ENCODE measurements at regions not wholly inside any gene's neighbourhood (a gene's known extent, or its start where the extent isn't known, plus 50 kb on each side); places are given as distances from the start of the nearest gene placed in this dataset.

DNA sequence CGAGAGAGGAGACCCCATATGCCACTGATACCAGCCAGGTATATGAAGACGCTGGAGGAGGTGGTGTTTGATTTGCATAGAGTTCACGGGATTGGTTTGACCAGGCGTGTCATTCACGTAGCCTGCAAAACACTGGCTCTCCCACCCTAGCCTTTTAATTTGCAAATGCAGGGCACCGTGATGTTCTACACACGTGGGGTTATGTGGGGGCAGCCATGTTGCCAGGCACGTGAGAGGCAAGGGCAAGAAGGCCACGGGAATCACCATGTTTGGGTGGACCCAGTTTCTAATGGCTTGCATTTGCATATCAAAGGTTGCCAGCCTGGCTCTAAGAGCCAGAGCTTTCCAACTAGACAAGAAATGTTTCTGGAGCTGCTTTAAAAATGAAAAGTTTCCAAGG, 117.2 kb upstream of the LYZL1 start:
- no peak for TF ChIP-seq EP300 (IDR thresholded peaks at IDR 0.05)
- no peak for TF ChIP-seq CTCF (IDR thresholded peaks at IDR 0.05)
- no peak for TF ChIP-seq POLR2A (IDR thresholded peaks at IDR 0.05; ENCODE audit: low read depth)
